HG02885 (cell line): ENCODE measurements at regions not wholly inside any gene's neighbourhood (a gene's known extent, or its start where the extent isn't known, plus 50 kb on each side); places are given as distances from the start of the nearest gene placed in this dataset.

ENCODE experiments used
- ATAC-seq: cut with Tn5 transposase; IDR thresholded peaks from one replicate; pipeline ENCODE4 v1.9.1; 2021; ENCODE audit warnings: mild to moderate bottlenecking; ENCODE audit not compliant: unreplicated experiment, poor library complexity

GRCh38 chr7:91656541-91657482, 223.7 kb downstream of the MTERF1 start:
- ATAC-seq, result no peak

GRCh38 chr7:91657483-91658071, 222.9 kb downstream of the MTERF1 start:
- ATAC-seq, result no peak

GRCh38 chr7:91659096-91659495, 221.4 kb downstream of the MTERF1 start:
- no peak for ATAC-seq

- no peak for ATAC-seq
These were observed 219.7 kb downstream of the MTERF1 start for GRCh38 chr7:91660734-91661356.

- no peak for ATAC-seq
These were observed 218.8 kb downstream of the MTERF1 start for GRCh38 chr7:91661727-91662126.

- no peak for ATAC-seq
These were observed 212.3 kb downstream of the MTERF1 start for GRCh38 chr7:91668217-91668616.

GRCh38 chr7:91671245-91671644, 209.3 kb downstream of the MTERF1 start:
- ATAC-seq, result no peak

- no peak for ATAC-seq
These were observed 206.0 kb downstream of the MTERF1 start for GRCh38 chr7:91674470-91674869.

- no peak for ATAC-seq
These were observed 198.8 kb downstream of the MTERF1 start for GRCh38 chr7:91681718-91682117.

GRCh38 chr7:91683823-91684222, 196.7 kb downstream of the MTERF1 start:
- no peak for ATAC-seq

- ATAC-seq, result no peak
These were observed 195.0 kb downstream of the MTERF1 start for GRCh38 chr7:91685544-91685943.

- no peak for ATAC-seq
These were observed 189.9 kb downstream of the MTERF1 start for GRCh38 chr7:91690541-91691070.

- ATAC-seq, result no peak
These were observed 188.6 kb downstream of the MTERF1 start for GRCh38 chr7:91691865-91692264.

GRCh38 chr7:91692800-91693199, 187.7 kb downstream of the MTERF1 start:
- no peak for ATAC-seq

- no peak for ATAC-seq
These were observed 186.1 kb downstream of the MTERF1 start for GRCh38 chr7:91694351-91694841.

GRCh38 chr7:91710881-91711280, 169.6 kb downstream of the MTERF1 start:
- no peak for ATAC-seq

GRCh38 chr7:91713669-91714068, 166.8 kb downstream of the MTERF1 start:
- no peak for ATAC-seq

GRCh38 chr7:91717681-91718470, 162.6 kb downstream of the MTERF1 start:
- ATAC-seq, result no peak

GRCh38 chr7:91719008-91719407, 161.5 kb downstream of the MTERF1 start:
- ATAC-seq, result no peak
